Fibroblast of skin of left biceps (primary cell): ENCODE measurements at regions not wholly inside any gene's neighbourhood (a gene's known extent, or its start where the extent isn't known, plus 50 kb on each side); places are given as distances from the start of the nearest gene placed in this dataset.
"Not testable (repeated sequence)": the region's sequence is repeated elsewhere in the genome, so short reads cannot be mapped to it uniquely, and the experiment has no call there.

ENCODE experiments used
- DNase-seq, 2 experiments: peaks; one replicate each; pipeline ENCODE4 v3.0.0-alpha.2; 2013; ENCODE audit warnings: low read depth in 2 of 2

DNA sequence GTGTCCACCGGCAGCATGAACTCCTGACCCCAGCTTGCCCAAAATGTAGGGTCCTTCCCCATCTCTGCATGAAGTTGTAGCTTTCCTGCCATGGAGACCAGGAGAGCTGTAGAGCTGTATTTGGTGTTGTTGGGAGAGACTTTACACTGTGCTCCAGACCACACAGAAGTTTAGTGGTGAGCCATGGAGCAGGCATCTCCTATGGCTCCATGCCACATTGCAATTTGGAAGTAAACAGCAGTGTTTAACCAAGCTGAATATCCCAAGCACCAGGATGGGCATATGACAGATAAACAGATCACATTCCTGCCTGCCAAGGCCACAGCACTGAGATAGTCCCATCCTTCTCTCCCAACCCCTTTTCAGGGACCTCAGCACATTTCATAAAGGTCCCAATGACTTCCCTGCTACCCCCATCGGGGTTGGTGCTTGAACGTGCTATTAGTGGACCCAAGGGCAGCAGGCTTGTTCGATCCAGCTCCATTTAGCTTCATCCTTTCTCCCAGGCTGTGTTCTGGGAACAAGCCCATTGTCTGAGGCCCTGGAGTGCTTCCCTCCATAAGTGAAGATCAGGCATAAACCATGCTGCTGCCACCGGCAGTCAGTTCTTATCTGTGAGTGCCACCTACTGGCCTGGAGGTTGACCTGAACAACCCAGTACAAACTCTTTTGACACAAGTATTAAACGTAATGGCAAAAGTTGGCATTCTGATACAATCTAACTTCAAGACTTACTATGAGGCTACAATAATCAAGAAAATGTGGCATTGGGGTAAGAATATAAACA lies 172.3 kb upstream of the ATXN7L3B start:
- DNase-seq = peak in 1 of 2 experiments; percentile 4

DNA sequence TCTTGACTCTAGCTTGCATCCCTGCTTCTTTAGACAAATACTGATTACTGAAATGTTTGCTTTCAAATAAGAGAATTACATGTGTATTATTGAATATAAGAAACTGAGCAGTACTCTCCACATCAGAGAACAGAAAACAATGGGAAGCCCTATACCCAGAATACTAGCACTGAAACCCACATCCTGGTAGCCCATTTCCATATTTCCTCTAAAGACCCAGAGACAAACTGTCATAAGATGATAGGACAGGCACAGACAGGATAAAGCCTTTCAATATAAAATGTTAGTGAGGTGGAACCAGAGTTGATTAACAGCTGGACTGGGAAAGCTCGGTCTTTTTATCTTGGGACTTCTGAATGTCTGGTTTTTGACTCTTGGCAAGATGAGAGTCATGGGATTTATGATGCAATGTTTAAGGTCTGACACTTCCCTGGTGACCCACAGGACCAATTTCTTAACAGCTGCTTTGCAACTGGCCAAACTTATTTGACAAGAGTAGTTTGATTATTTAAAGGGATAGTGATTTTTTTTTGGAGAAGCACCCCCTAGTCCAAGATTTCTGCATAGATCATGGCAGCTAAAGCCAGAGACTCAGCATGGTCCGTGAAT lies 166.9 kb upstream of the ATXN7L3B start:
- DNase-seq = no peak

DNA sequence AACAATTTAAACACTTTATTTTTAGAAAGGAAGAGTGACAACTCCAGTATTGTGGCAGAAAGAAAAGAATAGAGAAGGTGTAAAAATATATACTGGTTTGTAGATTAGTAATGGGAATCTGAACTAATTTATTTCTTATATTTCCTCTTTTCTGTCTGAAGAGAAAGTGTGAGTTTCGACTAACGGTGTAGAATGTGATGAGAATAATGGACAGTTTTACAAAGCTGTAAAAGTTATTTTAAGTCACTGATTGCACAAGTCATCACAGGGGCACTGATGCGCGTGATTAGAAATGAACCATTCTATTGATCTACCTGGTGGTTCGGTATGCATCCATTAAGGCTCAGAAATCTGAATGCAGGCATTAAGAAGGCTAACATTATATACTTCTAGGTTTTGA lies 158.5 kb upstream of the ATXN7L3B start:
- no peak for DNase-seq

DNA sequence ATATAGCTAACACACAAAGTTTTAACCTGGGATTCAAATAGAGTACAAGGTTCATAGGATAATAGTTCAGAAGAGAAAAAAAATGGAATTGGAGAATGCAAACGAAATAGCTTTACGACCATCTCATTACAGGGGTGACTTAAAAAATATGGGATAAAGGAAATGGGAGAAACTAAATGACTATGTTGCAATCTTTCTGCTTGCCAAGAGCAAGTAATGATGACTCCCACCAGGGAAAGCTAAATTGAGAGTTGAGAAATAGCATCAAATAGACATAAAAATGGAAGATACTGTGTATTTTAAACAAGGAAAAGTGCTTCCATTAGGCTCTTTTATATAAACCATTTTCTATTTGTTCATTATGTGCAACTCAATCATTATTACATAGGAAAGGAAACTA lies 155.7 kb upstream of the ATXN7L3B start:
- DNase-seq = no peak

DNA sequence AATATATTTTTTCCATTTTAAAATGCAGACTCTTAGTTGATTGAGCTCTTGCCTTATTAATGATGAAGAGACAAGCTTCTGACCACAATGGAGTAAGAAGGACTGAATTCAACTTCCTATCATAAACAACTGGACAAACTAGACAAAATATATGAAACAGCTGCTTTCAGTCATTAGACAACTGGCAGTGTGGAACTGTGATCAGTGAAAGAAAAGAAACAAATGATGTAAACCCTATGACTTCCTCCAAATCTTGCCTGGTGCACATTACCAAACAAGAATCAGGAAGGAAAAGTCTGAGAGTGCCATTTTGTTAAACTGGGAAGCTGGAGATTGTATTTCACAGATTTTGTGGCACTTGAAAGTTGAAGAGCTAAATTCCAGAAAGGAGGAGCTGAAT lies 154.7 kb upstream of the ATXN7L3B start:
- no peak for DNase-seq

DNA sequence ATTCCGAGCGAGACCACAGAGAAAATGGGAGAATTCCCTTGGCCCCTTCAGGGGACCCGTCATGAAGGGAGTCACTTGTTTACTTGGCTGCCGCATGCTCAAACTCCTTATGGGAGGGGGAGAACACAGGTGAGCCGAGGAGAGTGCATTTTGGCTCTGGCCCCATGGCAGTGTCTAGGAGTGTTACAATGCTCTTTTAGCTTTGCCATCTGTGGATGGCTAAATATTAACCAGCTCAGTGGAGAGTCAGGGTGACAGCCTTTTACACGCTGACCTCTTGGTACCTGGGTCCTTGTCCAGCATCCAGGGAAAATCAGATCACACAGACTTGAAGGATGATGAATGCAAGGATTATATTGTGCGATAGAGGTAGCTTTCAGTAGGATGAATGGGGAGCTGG lies 146.4 kb upstream of the ATXN7L3B start:
- DNase-seq = no peak

DNA sequence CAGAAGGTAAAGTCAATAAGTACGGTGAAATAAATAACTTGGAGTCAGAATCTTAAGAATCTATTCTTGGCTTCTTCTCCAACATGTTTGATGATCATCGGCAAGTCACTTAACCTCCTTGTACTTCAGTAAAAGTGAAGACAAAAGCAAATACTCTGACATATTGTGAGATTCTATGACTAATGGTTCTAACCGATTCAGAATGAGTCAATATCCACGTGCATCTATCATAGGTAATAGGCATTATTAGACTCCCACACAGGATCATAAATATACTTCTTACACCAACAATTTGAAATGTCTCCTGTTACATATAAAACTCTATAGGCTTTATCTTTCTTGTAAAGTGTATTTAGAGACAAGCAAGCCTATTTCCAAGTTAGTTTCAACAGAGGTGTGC lies 144.4 kb upstream of the ATXN7L3B start:
- no peak for DNase-seq

DNA sequence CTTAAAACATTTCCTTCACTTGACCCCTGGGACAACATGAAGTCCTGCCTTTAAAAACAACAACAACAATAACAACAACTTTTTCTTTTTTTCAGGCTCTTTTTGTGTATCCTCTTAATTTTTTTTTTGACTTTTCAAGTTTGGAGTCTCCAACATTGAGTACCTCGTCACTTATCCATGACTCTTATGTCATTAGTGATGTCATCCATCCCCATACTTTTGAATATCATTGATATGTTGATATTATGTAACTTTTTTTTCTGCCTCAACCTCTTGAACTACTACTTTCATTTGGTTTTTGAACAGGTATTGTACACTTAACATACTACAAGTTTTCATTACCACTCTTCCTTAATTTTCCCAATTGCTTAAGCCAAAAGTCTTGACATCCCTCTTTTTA lies 143.0 kb upstream of the ATXN7L3B start:
- DNase-seq = no peak

DNA sequence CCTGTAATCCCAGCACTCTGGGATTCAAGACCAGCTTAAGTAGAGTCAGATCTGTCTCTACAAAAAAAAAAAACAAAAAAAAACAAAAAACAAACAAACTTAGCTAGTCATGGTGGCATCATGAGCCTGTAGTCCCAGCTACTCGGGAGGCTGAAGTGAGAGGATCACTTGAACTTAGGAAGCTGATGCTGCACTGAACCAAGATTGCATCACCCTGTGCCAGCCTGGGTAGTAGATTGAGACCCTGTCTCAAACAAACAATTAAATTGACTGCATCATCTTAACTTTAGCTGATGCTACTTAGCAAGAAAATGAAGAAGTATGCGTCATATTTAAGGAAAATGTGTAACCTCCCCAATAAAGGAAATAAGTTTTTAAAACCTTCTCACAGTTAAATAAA lies 136.6 kb upstream of the ATXN7L3B start:
- DNase-seq = no peak

DNA sequence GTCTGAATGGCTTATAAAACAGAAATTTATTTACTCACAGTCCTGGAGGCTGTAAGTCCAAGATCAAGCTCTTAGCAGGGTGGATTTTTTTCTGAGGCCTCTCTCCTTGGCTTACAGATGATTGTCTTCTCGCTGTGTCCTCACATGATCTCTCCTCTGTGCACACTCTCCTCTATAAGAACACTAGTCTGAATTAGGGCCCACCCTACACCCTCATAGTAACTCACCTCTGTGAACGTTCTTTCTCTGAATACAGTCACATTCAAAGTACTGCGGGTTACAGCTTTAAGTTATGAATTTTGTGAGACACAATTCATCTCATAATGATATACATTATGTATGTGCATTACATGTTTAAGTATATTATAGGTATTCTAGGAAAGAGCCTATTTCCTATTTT lies 135.7 kb upstream of the ATXN7L3B start:
- DNase-seq = no peak

DNA sequence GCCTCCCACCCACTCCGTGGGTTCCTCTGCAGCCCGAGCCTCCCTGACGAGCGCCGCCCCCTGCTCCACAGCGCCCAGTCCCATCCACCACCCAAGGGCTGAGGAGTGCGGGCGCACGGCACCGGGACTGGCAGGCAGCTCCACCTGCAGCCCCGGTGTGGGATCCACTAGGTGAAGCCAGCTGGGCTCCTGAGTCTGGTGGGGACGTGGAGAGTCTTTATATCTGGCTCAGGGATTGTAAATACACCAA lies 134.5 kb upstream of the ATXN7L3B start:
- not testable (repeated sequence) for DNase-seq

DNA sequence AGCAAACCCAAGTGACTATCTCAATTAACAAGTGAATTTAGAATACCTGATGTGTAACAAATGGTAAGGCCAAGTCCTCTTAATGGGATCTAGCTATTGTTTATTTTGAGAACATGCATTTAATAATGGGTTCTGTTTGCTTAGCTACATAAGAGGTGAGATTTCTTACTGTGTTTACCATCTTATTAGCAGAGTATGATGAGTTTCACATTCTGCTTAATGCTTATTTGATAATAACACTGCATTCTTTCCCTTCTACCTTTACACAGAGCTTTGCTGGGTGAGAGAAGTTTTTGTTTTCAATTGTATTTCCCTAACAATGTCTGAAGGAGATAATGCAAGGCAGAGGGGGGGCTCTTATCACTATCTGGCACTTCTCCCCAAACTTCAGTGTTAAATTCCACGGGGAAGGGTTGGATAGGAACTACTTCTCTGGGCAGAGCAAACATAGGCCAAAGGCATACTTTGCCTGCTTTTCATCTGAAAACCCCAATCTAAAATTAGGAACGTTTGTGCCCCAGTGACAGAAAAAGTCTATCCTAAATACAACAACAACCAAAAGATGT lies 129.0 kb upstream of the ATXN7L3B start:
- no peak for DNase-seq

DNA sequence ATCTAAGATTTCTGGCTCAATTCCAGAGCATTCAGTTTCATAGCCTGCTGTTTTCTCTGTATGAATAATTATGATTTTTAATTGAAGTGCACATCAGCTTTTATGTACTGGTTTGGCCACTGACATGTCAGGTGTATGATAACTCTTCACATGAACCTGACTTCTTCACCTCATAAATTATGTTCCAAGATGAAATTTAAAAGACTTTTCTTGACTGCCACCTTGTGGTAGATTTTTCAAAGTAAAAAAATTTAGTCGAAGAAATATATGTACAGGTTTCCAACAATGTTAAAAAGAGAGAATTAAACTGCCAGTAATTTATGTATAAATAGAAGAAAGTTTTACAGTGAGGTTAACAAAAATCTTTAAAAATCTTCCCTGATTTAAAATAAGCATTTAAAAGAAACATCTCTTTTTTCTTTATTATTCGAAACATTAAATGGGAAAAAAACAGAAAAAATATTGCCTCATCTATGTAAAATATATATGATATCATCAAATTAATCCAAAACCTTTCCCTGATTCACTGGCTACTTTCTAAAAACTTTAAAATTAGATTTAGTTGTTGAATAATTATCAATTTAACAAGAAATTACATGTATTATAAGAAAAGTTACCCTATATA lies 124.9 kb upstream of the ATXN7L3B start:
- DNase-seq = no peak

DNA sequence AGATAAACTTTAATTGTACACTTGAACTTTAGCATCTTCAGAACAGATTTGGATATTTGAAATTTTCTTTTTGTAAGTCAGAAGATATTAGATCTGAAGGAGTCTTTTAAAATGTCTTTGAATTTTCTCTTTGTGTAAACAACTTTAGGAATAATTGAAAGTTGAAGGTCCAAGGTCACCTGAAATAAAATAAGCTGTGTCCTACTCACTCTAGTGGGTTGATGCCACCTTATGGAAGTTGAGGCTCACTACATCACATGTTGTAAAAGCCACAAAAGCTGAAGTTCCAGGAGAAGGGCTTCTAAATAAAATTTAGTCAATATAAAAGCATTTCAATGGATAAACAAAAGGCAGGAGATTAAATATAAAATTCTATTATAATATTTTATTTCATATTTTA lies 122.0 kb upstream of the ATXN7L3B start:
- DNase-seq = no peak

DNA sequence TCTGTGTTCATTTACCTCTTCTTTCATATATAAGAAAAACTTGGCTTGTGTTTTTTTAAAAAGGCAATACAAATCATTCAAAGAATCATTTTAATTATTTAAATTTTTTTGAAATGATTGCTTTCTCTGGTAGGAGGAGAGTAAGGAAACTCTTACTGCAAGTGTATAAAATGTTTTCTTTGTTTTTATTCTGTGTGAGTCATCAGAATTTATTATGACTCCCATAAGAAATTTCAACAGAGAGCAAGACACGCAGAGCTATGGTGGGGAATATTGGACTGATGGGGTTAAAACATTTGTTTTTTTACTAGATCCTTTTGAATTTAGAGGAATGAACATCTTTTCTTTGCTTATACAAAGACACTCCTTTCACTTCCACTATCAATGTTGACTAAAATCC lies 119.1 kb upstream of the ATXN7L3B start:
- no peak for DNase-seq

DNA sequence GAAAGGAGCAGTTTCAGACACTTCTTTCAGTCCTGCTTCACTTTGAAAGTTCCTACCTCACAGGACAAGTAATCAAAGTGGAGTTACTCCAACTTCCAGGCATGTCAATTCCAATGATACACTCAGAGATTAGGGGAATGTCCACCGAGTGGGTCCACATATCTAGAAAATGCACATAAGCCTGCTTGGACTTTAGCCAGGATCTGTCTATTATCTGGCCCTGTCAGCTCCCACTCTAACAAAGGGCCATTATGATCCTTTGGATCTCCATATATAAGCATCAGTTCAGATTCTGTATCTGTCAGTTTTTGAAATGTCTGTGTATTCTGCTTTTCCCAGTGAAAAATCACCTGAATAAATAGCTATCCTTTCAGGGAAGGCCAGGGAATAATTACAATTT lies 112.9 kb upstream of the ATXN7L3B start:
- DNase-seq = no peak

DNA sequence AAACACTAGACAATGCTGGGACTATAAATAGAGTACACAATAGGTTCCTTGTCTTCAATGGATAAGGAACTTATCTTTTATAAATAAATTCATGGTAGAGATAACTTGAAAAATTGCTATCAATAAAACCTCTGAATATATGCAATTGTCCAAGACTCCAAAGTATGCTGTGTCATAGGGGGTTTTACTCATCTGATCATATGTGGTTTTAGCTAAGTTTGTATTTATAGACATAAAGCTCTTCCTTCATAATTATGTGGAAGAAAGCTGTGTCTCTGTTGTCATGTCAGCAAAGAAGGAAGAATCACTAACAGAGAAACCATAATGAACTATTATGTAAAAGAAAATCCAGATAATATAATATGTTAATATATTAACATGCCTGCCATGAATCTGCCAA lies 111.5 kb upstream of the ATXN7L3B start:
- DNase-seq = no peak

DNA sequence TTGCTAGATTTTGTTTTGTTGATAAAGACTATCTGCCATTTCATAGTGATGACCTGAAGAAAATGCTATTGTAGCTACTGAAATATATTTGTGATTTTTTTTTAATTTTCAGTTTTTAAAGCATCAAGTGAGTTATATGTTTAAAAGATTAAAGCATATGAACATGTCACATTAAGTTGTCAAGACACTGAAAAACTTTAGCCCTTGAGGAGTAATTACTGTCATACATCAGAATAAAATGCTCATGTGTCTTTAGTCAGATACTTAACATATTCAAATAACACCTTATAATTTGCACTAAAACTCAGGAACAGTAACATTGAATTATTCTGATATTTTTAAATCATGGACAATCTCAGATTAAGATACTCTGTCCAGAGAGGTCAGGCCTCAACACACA lies 108.1 kb upstream of the ATXN7L3B start:
- no peak for DNase-seq

DNA sequence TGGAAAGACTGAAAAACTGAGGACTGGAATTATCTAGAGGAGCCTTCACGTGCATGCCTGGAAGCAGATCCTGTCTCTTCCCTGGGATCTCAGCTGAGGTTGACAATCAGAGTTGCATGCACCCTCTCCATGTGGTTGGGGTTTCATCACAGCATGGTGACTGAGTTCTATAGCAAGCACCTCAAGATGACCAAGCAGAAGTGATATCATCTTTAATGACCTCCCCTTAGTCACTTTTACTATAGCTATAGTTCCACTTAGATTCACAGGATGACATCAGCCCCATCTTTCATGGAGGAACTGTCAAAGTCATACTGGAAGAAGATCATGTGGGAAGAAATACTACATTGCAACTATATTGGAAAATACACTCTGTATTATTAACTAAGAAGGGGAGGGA lies 105.8 kb upstream of the ATXN7L3B start:
- DNase-seq = no peak

DNA sequence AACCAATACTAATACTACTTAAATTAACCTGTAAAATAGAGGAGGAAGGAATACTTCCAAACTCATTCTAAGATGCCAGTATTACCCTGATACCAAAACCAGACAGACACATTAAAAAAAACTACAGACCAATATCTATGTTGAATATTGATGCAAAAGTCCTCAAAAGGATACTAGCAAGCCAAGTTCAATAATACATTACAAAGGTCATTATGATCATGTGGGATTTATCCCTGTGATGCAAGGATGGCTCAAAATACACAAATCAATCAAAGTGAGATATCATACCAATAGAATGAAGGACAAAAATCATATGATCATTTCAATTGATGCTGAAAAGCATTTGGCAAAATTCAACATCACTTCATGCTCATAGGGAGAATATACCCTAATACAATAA lies 97.2 kb upstream of the ATXN7L3B start:
- DNase-seq = no peak

DNA sequence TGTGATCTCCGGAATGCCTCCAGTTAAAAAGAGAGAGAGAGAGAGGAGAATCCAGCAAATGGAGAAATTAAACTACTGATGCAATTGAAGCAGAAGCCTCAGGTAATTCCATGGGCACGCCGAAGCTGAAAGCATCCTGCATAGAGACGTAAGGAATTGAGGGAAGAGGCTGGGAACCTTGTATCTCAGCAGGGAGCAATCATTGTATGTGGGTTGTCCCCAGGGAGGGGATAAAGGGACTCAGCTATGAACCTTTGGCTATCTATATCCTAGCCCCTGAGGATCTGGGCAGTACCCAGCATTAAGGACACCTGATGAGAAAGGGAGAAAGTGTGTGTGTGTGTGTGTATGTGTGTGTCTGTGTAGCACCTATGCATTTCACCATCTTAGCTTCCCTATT lies 95.8 kb upstream of the ATXN7L3B start:
- no peak for DNase-seq

DNA sequence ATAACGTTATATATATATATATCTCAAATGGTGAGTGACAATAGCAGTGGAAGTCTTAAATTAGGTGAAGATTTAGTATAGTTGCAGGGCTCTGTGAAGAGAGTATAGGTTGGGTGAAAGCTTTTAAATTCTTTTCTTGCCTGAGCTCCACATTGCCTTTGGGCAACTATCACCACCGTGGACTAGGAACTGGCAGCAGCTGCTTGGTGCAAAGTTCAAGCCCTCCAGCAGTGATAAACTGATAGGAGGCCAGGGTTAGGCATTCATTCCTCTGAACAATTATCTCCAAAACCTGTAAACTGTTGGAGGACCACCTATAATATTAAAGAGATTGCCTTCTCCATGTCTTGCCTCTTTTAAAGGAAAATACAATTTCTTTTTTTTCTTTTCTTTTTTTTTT lies 91.2 kb upstream of the ATXN7L3B start:
- no peak for DNase-seq

DNA sequence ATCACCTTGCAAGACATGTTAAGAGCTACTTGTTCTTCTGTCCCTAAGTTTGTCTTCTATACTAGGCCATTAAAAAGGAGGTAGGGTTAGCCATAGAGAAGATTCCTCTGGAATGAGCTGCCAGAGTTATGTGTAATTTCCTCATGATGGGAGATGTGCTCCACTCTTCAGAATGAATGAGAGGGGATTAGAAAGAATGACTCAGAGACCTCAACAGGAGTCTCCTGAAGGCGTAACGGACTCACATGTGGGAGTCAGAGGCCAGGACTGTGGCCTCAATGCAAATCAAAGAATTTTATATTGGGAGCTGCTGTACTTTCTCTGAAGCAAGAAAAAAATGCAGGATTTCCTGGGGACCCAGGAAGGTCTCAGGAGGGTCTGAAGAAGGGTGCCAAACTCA lies 87.8 kb upstream of the ATXN7L3B start:
- peak; percentile 29 to 33 for DNase-seq
